Upper lobe of right lung (tissue), 1 donor: ENCODE measurements at regions not wholly inside any gene's neighbourhood (a gene's known extent, or its start where the extent isn't known, plus 50 kb on each side); places are given as distances from the start of the nearest gene placed in this dataset.
"Not testable (repeated sequence)": the region's sequence is repeated elsewhere in the genome, so short reads cannot be mapped to it uniquely, and the experiment has no call there.

Experiments used
- ATAC-seq: fragments of 200-7000 bp; cut with Tn5 transposase; one replicate; pipeline ENCODE4 v1.9.1; 2020; ENCODE audit warnings: mild to moderate bottlenecking, moderate library complexity
- DNase-seq: peaks from one replicate; pipeline ENCODE4 v3.0.0-alpha.2; 2020
- H3K27ac ChIP-seq: fragments of 200-600 bp; one replicate; pipeline ENCODE4 v1.8.0; 2022
- H3K27me3 ChIP-seq: fragments of 200-600 bp; one replicate; pipeline ENCODE4 v1.8.0; 2022; ENCODE audit warnings: mild to moderate bottlenecking
- H3K36me3 ChIP-seq: fragments of 200-600 bp; one replicate; pipeline ENCODE4 v1.8.0; 2022
- H3K4me1 ChIP-seq: fragments of 200-600 bp; one replicate; pipeline ENCODE4 v1.8.0; 2022
- H3K4me3 ChIP-seq: fragments of 200-600 bp; one replicate; pipeline ENCODE4 v1.8.0; 2022; ENCODE audit warnings: mild to moderate bottlenecking
- H3K9me3 ChIP-seq: fragments of 200-600 bp; one replicate; pipeline ENCODE4 v1.8.0; 2022
- intact Hi-C: fragments of 100-400 bp; cut with DNase I; formaldehyde crosslinking; loops from one replicate; pipeline ENCODE4 v1.11.0; 2022
- TF ChIP-seq, protein P1 (sequence below): fragments of 200-600 bp; IDR thresholded peaks from one replicate; pipeline ENCODE4 v1.8.0; 2022; ENCODE audit warnings: antibody characterized with exemption
- donor health status: DM: no; HTN: yes; CAD: no; lungs with severe emphysema.

DNA sequence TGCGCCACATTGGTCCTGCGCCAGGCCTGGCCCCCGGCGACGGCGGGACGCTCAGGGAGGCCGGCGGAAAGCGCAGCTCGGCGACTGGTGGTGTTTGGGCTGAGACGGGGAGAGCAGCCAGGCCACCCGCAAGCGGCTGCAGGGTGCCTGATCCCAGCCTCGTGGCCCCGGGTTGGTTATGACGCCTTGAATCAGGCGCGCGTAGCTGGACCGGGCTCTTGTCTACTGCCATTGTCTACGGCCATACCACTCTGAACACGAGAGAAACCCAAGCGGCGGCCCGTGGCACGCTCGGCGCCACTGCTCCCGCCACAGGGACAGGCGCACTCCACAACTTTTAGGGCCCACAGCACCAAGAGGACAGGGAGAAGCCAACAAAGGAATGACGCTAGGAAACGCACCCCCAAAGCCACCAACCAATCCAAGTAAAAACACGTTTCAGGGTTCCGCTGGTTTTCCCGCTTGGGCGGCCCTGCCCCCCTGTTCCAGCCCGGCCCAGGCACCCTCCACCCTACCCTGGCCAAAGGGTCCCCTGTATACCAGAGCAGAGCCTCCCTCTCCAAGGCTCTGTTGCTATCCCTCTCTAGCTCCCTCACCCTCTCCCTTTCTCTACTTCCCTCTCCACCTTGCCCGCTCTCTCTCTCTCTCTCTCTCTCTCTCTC lies 1849.3 kb upstream of the DEFB115 start:
- no peaks in the 10 kb centered on the region for H3K4me1 ChIP-seq
- DNase-seq = no peak
- intact Hi-C loops = no loop called here
- no peak overlapping the region for H3K27ac ChIP-seq
- no peaks in the 10 kb centered on the region for H3K36me3 ChIP-seq
- no peak overlapping the region for H3K4me3 ChIP-seq
- TF ChIP-seq, protein P1, sequence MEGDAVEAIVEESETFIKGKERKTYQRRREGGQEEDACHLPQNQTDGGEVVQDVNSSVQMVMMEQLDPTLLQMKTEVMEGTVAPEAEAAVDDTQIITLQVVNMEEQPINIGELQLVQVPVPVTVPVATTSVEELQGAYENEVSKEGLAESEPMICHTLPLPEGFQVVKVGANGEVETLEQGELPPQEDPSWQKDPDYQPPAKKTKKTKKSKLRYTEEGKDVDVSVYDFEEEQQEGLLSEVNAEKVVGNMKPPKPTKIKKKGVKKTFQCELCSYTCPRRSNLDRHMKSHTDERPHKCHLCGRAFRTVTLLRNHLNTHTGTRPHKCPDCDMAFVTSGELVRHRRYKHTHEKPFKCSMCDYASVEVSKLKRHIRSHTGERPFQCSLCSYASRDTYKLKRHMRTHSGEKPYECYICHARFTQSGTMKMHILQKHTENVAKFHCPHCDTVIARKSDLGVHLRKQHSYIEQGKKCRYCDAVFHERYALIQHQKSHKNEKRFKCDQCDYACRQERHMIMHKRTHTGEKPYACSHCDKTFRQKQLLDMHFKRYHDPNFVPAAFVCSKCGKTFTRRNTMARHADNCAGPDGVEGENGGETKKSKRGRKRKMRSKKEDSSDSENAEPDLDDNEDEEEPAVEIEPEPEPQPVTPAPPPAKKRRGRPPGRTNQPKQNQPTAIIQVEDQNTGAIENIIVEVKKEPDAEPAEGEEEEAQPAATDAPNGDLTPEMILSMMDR = no peak
- H3K9me3 ChIP-seq = no peaks in the 10 kb centered on the region
- peak; percentile 45 for ATAC-seq
- H3K27me3 ChIP-seq = peaks cover 4% of the 10 kb centered on the region

DNA sequence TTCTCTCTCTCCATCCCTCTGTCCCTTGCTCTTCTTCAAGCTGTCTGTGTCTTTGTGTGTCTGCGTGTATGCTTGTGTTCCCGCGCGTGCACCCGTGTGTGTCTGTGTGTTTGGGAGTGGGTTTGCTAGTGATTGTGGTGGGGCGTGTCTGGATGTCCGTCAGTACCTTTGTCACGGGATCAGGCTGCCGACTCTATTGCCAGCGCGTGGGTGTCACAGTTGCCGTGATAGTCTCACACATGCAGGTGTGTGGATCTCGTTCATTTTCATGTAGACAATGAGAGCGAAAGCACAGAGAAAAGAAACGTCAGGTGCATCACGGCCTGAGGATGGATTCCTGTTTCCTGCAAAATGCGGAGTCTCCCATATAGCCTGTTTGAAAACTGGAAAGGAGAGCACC lies 1848.8 kb upstream of the DEFB115 start:
- intact Hi-C loops, ATAC-seq, H3K9me3 ChIP-seq, H3K4me3 ChIP-seq, H3K27ac ChIP-seq, H3K4me1 ChIP-seq, H3K36me3 ChIP-seq, H3K27me3 ChIP-seq, DNase-seq: not testable (repeated sequence)

DNA sequence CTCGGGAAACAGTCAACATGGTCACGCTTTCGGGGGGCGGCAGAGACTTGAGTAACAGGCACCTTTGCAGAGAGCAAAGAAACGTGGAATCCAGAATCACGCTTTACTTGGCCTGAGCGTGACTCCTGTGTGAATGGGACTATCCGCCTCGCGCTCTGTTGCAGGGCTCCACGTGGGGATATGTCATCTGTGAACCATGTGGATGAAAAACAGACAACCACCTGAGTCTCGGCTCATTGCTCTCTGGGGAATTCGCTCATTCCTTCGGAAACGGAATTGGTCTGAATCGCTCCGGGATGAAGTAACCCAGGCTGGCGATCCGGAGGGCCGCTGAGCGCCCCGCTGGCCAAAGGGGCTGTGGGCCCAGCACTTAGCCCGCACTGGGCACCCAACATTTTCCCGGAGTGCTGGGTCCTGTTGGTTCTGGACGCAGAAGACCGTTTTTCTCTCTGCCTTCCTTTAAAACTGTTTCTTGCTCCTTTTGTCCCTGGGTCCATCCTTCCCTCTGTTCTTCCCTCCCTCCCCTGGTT lies 1848.2 kb upstream of the DEFB115 start:
- H3K27ac ChIP-seq, DNase-seq, H3K9me3 ChIP-seq, ATAC-seq, H3K4me3 ChIP-seq, intact Hi-C loops, H3K36me3 ChIP-seq, H3K4me1 ChIP-seq, H3K27me3 ChIP-seq: not testable (repeated sequence)

DNA sequence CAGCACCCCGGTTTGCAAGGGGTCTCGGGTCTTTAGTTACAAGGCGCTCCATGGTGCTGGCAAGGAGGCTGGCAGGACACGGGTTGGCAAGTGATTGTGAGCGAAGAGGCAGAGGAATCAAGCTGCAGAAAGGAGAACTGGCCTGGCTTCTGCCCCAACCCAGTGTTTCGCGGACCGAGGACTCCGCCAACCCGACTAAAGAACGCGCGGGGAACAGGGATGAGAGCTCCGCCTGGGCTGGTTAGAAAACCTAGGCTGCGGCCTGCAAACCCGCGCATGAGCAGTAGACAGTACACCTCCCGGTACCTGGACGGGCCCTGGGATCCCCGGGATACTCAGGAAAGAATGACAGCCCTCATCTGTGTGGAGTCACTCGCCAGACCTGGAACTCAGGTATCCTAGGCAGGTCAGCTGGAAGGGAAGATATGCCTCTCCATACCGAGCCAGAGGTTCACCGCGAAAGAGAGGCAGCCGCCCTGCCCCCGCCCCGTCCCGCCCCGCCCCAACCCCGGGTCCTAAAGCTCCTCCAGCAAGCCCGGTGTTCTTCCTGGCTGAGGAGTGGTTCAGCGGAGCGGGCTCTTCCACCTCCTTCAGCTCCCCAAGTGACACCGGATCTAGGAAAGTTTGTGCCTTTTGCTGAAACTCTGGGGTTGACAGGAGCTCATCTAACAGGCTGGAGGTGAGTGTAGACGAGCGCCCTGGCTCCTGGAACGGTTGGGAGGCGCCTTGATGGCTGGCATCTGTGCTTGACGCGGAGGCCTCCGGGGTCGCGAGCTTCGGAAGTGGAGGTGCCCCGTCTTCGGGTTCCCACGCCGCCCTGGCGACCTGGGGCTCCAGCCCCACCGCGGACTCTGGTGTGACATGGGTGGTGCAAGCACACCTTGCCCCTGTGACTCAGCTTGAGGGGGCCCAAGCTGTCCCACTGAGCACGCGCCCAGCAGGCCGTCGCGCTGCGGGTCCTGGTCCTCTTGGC lies 1847.3 kb upstream of the DEFB115 start:
- H3K9me3 ChIP-seq = no peaks in the 10 kb centered on the region
- no peaks in the 10 kb centered on the region for H3K36me3 ChIP-seq
- TF ChIP-seq, protein P1 = no peak
- DNase-seq = no peak
- no peak overlapping the region for H3K4me3 ChIP-seq
- H3K27ac ChIP-seq = no peak overlapping the region
- peaks cover 4% of the 10 kb centered on the region for H3K27me3 ChIP-seq
- H3K4me1 ChIP-seq = no peaks in the 10 kb centered on the region
- ATAC-seq = peak; percentile 40
- intact Hi-C loops = no loop called here

DNA sequence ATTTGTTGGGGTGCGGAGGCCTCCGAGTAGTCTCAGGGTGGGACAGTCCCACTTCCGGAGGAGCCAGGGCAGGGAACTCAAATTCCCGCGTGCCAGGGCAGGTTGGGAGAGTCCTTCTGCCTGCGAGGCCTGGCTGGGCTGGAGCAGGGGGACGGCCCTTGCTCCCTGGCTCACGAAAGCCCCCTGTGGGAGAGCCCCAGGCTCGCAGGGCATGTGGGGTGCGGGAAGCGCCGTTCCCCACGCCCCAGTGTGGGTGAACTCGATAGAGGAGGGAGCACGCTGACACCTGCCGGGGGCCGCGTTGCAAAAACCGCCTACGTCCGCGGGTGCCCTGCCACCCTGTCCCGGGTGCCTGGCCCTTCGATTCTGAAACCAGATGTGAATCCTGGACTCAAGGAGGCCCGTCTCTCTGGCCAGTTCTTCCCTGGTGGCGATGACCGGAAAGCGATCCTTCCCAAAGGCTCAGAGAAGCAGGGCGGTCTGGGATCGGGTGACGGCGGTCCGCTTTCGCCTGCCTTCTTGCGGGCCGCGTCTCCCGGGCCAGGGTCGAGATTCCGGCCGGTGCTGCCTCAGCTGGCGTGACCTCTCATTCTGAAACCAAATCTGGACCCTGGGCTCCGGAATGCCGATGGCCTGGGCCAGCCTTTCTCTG lies 1846.5 kb upstream of the DEFB115 start:
- no peak overlapping the region for H3K4me3 ChIP-seq
- intact Hi-C loops = no loop called here
- ATAC-seq = peak; percentile 57
- no peaks in the 10 kb centered on the region for H3K9me3 ChIP-seq
- no peak for DNase-seq
- no peaks in the 10 kb centered on the region for H3K4me1 ChIP-seq
- peaks cover 4% of the 10 kb centered on the region for H3K27me3 ChIP-seq
- no peaks in the 10 kb centered on the region for H3K36me3 ChIP-seq
- TF ChIP-seq, protein P1 = no peak
- H3K27ac ChIP-seq = no peak overlapping the region

DNA sequence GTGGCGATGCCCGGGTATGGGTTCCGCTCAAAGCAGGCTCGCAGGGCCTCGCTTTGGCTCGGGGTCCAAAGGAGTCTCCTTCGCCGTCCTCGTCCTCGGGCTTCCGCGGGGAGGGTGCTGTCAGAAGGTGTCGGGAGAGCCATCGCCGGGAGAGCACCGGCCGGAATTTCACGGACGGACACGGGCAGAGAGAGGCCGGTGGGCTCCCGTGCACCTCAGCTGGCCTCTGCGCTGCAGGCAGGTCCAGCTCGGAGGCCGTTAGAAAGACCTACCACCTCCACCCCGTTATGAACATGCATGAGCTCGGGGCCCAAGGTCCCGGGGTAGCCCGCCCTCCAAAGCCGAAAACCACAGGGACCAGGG lies 1846.0 kb upstream of the DEFB115 start:
- intact Hi-C loops, H3K27me3 ChIP-seq, H3K36me3 ChIP-seq, H3K4me1 ChIP-seq, DNase-seq, H3K4me3 ChIP-seq, H3K27ac ChIP-seq, H3K9me3 ChIP-seq: not testable (repeated sequence)
- ATAC-seq = peak; percentile 49

DNA sequence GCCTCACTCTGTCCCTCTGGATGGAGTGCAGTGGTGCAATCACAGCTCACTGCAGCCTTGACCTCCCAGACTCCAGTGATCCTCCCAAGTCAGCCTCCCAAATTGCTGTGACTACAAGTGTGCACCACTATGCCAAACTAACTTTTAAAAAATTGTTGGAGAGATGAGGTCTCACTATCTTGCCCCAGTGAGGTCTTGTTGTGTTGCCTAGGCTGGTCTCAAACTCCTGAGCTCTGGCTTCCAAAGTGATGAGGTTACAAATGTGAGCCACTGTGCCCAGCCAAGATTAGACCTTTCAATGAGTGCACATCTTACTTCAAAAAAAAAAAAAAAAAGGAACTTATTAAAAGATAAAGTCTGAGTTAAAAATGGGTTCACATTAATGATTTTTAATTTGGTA lies 1838.1 kb upstream of the DEFB115 start:
- no peak overlapping the region for H3K4me3 ChIP-seq
- no peaks in the 10 kb centered on the region for H3K27me3 ChIP-seq
- H3K27ac ChIP-seq = no peak overlapping the region
- TF ChIP-seq, protein P1 = no peak
- intact Hi-C loops = no loop called here
- ATAC-seq = no peak
- no peak for DNase-seq
- no peaks in the 10 kb centered on the region for H3K9me3 ChIP-seq
- H3K36me3 ChIP-seq = no peaks in the 10 kb centered on the region
- H3K4me1 ChIP-seq = no peaks in the 10 kb centered on the region
